ENCODE measurements at regions not wholly inside any gene's neighbourhood (a gene's known extent, or its start where the extent isn't known, plus 50 kb on each side); places are given as distances from the start of the nearest gene placed in this dataset.
"Not testable (repeated sequence)": the region's sequence is repeated elsewhere in the genome, so short reads cannot be mapped to it uniquely, and the experiment has no call there.

DNA sequence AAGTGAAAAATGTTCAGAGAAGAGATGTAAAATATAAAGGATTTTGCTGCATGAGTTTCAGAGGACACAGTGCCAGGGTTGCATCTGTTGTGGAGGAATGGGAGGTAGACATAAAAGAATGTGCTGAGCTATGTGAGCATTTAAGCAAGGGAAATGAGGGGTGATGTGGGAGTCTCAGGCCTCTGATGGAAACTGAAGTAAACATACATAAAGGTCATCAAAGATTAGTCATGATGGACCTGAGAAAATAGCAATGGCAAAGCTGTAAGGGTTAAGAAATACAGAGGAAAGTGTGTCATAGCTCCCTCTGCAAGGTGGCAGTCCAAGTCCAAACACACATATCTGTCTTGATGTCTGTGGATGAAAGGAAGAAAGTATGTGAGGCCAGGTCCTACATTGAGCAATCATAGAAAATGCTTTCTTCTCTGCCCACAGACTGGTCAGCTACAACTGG lies 306.6 kb upstream of the ECI2 start:
- H3K36me3 Mint-ChIP-seq (ENCODE audit: low read depth): no peaks in the 10 kb centered on the region
- H3K4me1 Mint-ChIP-seq (ENCODE audit: low read depth): no peaks in the 10 kb centered on the region
- H3K27me3 Mint-ChIP-seq (ENCODE audit: low read depth): peaks cover 4% of the 10 kb centered on the region
- no peak overlapping the region for H3K27ac Mint-ChIP-seq
- H3K4me3 Mint-ChIP-seq: no peak overlapping the region
- CTCF ChIA-PET: no interaction called here
- ATAC-seq (no peak), DNase-seq (no peak)
- POLR2A ChIA-PET: no interaction called here
- H3K9me3 Mint-ChIP-seq (ENCODE audit: insufficient read depth): no peaks in the 10 kb centered on the region

DNA sequence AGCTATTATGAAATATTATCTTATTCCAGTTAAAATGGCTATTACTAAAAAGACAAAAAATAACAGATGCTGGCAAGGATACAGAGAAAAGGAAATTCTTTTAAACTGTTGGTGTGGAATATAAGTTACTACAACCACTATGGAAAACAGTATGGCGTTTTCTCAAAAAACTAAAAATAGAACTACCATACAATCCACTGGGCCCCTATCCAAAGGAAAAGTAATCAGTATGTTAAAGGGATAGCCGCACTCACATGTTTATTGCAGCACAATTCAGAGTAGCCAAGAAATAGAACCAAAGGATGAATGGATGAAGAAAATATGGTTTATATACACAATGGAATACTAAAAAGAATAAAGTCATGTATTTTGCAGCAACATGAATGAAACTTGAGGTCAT lies 303.8 kb upstream of the ECI2 start:
- H3K36me3 Mint-ChIP-seq (ENCODE audit: low read depth): no peaks in the 10 kb centered on the region
- ChIA-PET POLR2A (no interaction called here), CTCF (no interaction called here)
- H3K27ac Mint-ChIP-seq: no peak overlapping the region
- peaks cover 4% of the 10 kb centered on the region for H3K27me3 Mint-ChIP-seq (ENCODE audit: low read depth)
- ATAC-seq: no peak
- H3K4me1 Mint-ChIP-seq (ENCODE audit: low read depth): no peaks in the 10 kb centered on the region
- no peaks in the 10 kb centered on the region for H3K9me3 Mint-ChIP-seq (ENCODE audit: insufficient read depth)
- no peak for DNase-seq
- H3K4me3 Mint-ChIP-seq: no peak overlapping the region

DNA sequence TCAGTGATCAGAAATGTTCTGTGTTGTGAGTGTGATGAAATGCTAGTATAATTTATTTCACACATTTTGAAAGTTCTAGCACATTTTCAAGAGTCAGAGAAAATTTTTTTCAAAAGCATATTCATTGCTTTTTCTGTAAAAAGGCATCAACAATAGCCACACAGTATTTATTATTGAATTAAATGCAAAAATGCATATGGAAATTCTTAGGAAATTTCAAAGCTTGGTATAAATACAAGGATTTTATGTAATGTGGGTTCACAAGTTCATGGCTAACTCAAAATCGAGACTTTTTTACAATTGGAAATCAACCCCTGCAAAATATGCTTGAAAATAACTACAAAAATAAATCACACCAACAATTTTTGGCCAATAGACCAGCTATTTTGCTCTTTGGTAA lies 302.0 kb upstream of the ECI2 start:
- DNase-seq (no peak), ATAC-seq (no peak)
- H3K27ac Mint-ChIP-seq: no peak overlapping the region
- no peaks in the 10 kb centered on the region for H3K36me3 Mint-ChIP-seq (ENCODE audit: low read depth)
- H3K9me3 Mint-ChIP-seq (ENCODE audit: insufficient read depth): no peaks in the 10 kb centered on the region
- ChIA-PET CTCF (no interaction called here), POLR2A (no interaction called here)
- H3K4me1 Mint-ChIP-seq (ENCODE audit: low read depth): no peaks in the 10 kb centered on the region
- peaks cover 4% of the 10 kb centered on the region for H3K27me3 Mint-ChIP-seq (ENCODE audit: low read depth)
- no peak overlapping the region for H3K4me3 Mint-ChIP-seq

DNA sequence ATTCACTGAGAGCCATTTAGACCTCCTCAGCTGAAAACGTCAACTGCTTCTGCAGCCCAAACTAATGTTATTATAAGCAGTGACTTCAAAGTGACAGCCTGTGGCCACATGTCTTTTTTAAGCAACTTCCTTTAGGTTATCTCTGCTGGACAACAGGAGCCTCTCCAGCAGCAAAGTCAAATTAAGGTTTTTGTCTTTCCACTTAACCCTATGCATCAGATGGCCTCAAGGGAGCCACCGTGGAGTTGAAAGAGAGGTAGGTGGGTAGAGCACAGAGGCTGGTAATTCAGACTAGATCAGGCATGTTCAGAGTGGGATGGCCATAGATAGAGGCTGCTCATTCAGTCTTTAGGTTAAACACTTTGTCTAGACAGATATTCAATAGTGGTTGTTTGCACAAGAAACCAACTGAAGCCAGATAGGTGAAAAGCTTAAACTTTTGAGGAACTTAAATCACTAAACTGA lies 300.6 kb upstream of the ECI2 start:
- DNase-seq (no peak), ATAC-seq (no peak)
- Mint-ChIP-seq H3K9me3 (ENCODE audit: insufficient read depth) (no peaks in the 10 kb centered on the region), H3K27ac (no peak overlapping the region), H3K36me3 (ENCODE audit: low read depth) (no peaks in the 10 kb centered on the region), H3K4me1 (ENCODE audit: low read depth) (no peaks in the 10 kb centered on the region), H3K27me3 (ENCODE audit: low read depth) (peaks cover 4% of the 10 kb centered on the region), H3K4me3 (no peak overlapping the region)
- POLR2A ChIA-PET: no interaction called here
- CTCF ChIA-PET: no interaction called here

DNA sequence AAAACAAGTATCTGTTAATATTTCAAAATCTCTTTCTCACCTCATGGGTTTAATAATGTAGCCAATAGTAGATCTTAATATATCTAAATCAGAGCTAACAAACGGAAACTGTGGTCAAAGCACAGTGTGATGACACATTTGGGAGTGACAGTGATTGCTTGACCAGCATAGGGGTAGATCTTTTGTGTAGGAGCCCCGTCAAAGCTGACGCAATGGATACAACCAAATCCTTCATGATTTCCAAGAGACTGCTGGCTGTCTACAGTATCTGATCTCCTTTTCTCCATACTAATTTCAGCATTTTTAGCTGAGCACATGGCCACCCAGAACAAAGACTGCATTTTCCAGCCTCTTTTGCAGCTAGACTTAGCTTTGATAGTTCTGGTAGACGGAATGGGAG lies 299.3 kb upstream of the ECI2 start:
- peaks cover 2% of the 10 kb centered on the region for H3K27me3 Mint-ChIP-seq (ENCODE audit: low read depth)
- POLR2A ChIA-PET: no interaction called here
- H3K9me3 Mint-ChIP-seq (ENCODE audit: insufficient read depth): no peaks in the 10 kb centered on the region
- DNase-seq (no peak), ATAC-seq (no peak)
- H3K4me3 Mint-ChIP-seq: no peak overlapping the region
- CTCF ChIA-PET: no interaction called here
- no peaks in the 10 kb centered on the region for H3K4me1 Mint-ChIP-seq (ENCODE audit: low read depth)
- H3K36me3 Mint-ChIP-seq (ENCODE audit: low read depth): no peaks in the 10 kb centered on the region
- H3K27ac Mint-ChIP-seq: no peak overlapping the region

DNA sequence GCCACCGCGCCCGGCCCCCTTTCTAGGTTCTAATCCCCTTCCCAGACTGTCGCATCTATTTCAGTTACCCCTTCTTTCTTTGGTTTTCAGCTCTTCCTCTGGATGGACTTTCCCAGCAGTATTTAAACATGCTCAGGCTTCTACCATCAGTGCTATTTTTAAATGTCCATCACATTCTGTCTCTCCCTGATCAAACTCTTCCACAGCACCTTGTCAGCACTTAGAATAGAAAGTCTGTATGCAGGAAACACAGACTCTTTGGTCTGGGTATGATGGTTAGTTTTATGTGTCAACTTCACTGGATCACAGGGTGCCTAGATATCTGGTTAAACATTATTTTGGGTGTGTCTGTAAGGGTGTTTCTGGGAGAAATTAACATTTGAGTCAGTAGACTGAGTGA lies 297.8 kb upstream of the ECI2 start:
- Mint-ChIP-seq H3K27me3 (ENCODE audit: low read depth) (no peaks in the 10 kb centered on the region), H3K27ac (no peak overlapping the region), H3K4me3 (no peak overlapping the region), H3K36me3 (ENCODE audit: low read depth) (no peaks in the 10 kb centered on the region), H3K9me3 (ENCODE audit: insufficient read depth) (no peaks in the 10 kb centered on the region), H3K4me1 (ENCODE audit: low read depth) (no peaks in the 10 kb centered on the region)
- no peak for DNase-seq
- ChIA-PET CTCF (no interaction called here), POLR2A (no interaction called here)
- no peak for ATAC-seq

DNA sequence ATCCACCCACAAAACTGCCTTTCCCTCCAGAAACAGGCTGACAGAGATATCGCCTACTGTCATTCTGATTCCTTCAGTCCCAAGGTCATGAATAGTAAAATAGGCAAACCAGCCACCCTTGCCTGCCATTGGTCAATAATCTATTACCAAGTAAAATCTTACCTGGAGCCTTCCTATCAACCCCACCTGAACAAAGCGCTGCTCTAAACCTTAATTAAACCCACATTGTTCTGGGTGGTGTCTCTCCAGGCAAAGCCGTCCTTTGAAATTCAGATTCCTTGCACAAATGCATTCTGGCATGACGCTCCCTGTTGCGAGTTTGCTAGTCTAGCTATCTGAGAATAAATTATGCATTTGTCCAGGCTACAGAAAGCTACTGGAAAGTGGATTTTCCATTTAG lies 291.6 kb upstream of the ECI2 start:
- Mint-ChIP-seq H3K4me3 (no peak overlapping the region), H3K27me3 (ENCODE audit: low read depth) (peaks cover under 1% of the 10 kb centered on the region), H3K9me3 (ENCODE audit: insufficient read depth) (no peaks in the 10 kb centered on the region), H3K4me1 (ENCODE audit: low read depth) (no peaks in the 10 kb centered on the region), H3K27ac (no peak overlapping the region), H3K36me3 (ENCODE audit: low read depth) (no peaks in the 10 kb centered on the region)
- POLR2A ChIA-PET: no interaction called here
- CTCF ChIA-PET: no interaction called here
- DNase-seq: no peak
- no peak for ATAC-seq

DNA sequence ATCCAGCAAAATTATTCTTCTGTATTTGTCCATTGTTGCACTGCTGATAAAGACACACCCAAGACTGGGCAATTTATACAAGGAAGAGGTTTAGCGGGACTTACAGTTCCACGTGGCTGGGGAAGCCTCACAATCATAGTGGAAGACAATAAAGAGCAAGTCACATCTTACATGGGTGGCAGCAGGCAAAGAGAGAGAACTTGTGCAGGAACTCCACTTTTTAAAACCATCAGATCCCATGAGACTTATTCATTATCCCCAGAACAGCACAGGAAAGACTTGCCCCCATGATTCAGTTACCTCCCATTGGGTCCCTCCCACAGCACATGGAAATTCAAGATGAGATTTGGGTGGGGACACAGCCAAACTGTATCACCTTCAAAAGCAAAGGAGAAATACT lies 286.5 kb upstream of the ECI2 start:
- ATAC-seq (no peak), DNase-seq (no peak)
- ChIA-PET CTCF (no interaction called here), POLR2A (no interaction called here)
- Mint-ChIP-seq H3K36me3 (ENCODE audit: low read depth) (no peaks in the 10 kb centered on the region), H3K4me1 (ENCODE audit: low read depth) (no peaks in the 10 kb centered on the region), H3K27ac (no peak overlapping the region), H3K9me3 (ENCODE audit: insufficient read depth) (no peaks in the 10 kb centered on the region), H3K27me3 (ENCODE audit: low read depth) (peaks cover 8% of the 10 kb centered on the region), H3K4me3 (no peak overlapping the region)

DNA sequence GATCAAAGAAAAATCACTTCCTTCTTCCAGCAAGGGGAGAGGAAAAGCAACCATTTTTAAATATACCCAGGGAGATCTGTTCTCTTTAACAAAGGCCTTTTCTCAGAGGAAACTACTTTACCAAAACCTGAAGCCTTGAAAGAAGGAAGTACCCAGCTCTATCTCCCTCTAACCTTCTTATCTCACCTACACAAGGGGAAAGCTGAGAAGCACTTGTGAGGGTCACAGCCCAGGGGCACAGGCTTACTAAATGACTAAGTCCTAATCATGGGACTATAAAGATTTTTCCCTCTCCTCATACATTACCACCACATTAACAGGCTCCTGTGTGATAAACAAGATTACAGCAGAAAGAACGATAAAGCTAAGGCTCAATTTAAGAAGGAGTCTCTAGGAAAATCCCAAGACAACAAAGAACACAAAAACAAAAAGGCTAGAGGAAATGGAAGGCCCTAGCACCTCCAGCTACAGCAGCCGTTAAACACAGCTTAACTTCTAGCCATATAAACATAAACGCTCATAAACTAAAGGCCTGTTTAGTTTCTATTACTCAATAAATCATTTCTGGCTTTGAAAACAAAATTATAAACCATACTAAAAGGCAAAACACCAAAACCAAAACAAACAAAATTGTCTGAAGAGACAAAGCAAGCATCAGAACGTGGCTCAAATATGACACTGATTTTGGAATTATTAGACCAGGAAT lies 284.9 kb upstream of the ECI2 start:
- DNase-seq (no peak), ATAC-seq (no peak)
- Mint-ChIP-seq H3K4me3 (no peak overlapping the region), H3K27me3 (ENCODE audit: low read depth) (peaks cover 8% of the 10 kb centered on the region), H3K27ac (no peak overlapping the region), H3K4me1 (ENCODE audit: low read depth) (no peaks in the 10 kb centered on the region), H3K36me3 (ENCODE audit: low read depth) (no peaks in the 10 kb centered on the region), H3K9me3 (ENCODE audit: insufficient read depth) (no peaks in the 10 kb centered on the region)
- ChIA-PET POLR2A (no interaction called here), CTCF (no interaction called here)

DNA sequence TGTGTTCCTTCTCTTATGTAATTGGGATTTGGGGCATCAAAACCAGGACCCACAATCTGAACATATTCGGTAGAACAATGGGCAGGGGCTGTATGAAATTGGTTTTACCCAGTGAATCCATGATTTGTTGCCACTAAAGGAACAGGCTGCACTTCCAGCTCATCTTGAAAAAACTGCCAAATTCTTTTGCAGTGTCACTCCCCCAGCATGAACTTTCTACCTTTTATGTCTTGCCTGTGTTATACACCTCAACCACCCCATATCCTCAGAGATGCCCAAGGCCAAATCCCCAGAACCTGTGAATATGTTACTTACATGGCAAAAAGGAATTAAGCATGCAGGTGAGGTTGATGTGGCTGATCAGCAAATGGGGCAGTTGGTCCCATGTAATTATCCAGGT lies 280.2 kb upstream of the ECI2 start:
- ChIA-PET POLR2A (no interaction called here), CTCF (no interaction called here)
- DNase-seq: no peak
- Mint-ChIP-seq H3K36me3 (ENCODE audit: low read depth) (no peaks in the 10 kb centered on the region), H3K4me3 (no peak overlapping the region), H3K27ac (no peak overlapping the region), H3K9me3 (ENCODE audit: insufficient read depth) (no peaks in the 10 kb centered on the region), H3K27me3 (ENCODE audit: low read depth) (peaks cover 4% of the 10 kb centered on the region), H3K4me1 (ENCODE audit: low read depth) (no peaks in the 10 kb centered on the region)
- no peak for ATAC-seq

DNA sequence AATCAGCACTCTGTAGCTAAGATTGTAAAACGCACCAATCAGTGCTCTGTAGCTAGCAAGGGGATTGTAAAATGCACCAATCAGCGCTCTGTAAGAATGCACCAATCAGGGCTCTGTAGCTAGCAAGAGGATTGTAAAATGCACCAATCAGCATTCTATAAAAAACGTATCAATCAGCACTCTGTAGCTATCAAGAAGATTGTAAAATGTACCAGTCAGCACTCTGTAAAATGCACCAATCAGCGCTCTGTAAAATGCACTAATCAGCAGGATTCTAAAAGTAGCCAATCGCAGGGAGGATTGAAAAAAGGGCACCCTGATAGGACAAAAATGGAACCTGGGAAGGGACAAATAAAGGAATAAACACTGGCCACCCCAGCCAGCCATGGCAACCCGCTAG lies 278.7 kb upstream of the ECI2 start:
- H3K27me3 Mint-ChIP-seq (ENCODE audit: low read depth); ATAC-seq; H3K36me3 Mint-ChIP-seq (ENCODE audit: low read depth); H3K4me1 Mint-ChIP-seq (ENCODE audit: low read depth); H3K9me3 Mint-ChIP-seq (ENCODE audit: insufficient read depth); CTCF ChIA-PET; H3K27ac Mint-ChIP-seq; DNase-seq; H3K4me3 Mint-ChIP-seq; POLR2A ChIA-PET: not testable (repeated sequence)

DNA sequence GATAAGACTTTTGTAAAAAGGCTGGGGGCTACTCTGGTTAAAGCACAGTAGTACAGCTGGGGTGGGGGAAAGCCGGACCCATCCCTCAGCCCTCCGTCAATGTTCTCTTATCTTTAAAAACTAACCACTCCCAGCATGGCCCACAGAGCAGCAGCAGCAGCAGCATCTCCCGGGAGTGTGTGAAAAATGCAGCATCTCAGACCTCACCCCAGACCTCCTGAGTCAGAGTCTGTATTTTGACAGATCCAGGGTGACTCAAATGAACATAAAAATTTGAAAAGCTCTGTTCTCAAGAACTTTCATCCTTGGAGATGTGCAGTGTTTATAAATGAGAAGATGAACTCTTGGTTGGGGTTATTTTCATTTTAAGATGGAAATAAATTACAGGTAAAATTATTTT lies 277.7 kb upstream of the ECI2 start:
- no peak overlapping the region for H3K4me3 Mint-ChIP-seq
- no peaks in the 10 kb centered on the region for H3K4me1 Mint-ChIP-seq (ENCODE audit: low read depth)
- no peaks in the 10 kb centered on the region for H3K36me3 Mint-ChIP-seq (ENCODE audit: low read depth)
- ChIA-PET POLR2A (no interaction called here), CTCF (no interaction called here)
- ATAC-seq (no peak), DNase-seq (no peak)
- H3K27me3 Mint-ChIP-seq (ENCODE audit: low read depth): no peaks in the 10 kb centered on the region
- H3K9me3 Mint-ChIP-seq (ENCODE audit: insufficient read depth): no peaks in the 10 kb centered on the region
- H3K27ac Mint-ChIP-seq: no peak overlapping the region

DNA sequence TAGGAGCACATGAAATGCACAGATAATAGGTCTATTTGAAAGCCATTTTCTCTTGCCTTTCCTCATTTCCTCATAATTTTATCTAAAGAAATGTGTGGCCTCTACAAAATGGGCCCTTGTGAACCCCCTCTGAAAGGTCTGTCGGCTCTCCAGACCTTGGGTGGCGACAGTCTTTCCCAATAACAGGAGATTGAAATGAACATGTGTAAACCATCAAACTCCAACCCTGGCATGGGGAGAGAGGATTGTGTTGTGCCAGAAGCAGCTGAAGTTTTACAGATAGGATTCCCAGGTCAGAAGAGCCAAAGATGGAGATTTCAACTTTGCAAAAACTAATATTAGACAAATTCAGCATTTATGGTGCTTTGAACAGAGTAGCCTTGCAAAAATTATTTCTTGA lies 277.1 kb upstream of the ECI2 start:
- Mint-ChIP-seq H3K4me1 (ENCODE audit: low read depth) (no peaks in the 10 kb centered on the region), H3K9me3 (ENCODE audit: insufficient read depth) (no peaks in the 10 kb centered on the region), H3K4me3 (no peak overlapping the region), H3K27me3 (ENCODE audit: low read depth) (no peaks in the 10 kb centered on the region), H3K27ac (no peak overlapping the region), H3K36me3 (ENCODE audit: low read depth) (no peaks in the 10 kb centered on the region)
- no peak for ATAC-seq
- no peak for DNase-seq
- POLR2A ChIA-PET: no interaction called here
- CTCF ChIA-PET: no interaction called here
